Stimulated activated CD4-positive, alpha-beta T cell treated with anti-CD3 and anti-CD28 coated beads, Interleukin-12 subunit alpha, Interleukin-12 subunit beta, amount 100 ng/mL, for 48 hours (primary cell): ENCODE measurements at regions not wholly inside any gene's neighbourhood (a gene's known extent, or its start where the extent isn't known, plus 50 kb on each side); places are given as distances from the start of the nearest gene placed in this dataset.

ENCODE experiments used
- DNase-seq, 3 donors: peaks; one replicate each; pipeline ENCODE4 v3.0.0-alpha.2; 2020; ENCODE audit warnings: low read depth in 2 of 3, low spot score in 1 of 3

GRCh38 chr5:174358276-174358675 lies 312.8 kb downstream of the NSG2 start:
- no peak for DNase-seq

DNA sequence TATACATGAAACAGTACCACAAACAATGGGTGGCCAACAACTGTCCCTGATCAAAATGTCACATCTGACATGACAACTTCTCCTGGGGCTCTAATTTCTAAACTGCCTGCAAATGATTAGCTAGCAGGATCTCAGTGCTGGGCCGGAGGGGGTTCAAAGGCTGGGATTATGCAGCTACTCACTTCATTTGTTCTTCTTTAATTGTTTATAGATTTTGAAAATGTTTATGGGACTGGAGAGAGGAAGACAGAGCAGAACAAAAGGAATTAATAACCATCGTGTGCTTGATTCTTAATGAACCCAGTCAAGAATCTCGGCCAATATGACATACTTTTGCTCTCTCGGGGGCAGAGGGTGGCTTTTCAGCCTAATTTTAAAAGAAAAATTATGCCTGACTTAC lies 313.6 kb downstream of the NSG2 start:
- DNase-seq: no peak

DNA sequence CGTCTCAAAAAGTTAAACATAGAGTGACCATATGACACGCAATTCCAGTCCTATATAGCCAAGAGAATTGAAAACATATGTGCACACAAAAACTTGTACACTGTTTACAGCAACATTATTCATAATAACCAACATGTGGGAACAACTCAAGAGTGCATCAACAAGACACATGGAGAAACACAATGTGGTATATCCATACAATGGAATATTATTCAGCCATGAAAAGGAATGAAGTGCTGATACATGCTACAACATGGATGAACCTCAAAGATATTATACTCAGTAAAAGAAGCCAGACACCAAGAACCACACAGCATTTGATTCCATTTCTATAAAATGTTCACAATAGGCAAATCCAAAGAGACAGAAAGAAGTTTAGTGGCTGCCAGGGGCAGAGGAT lies 317.0 kb downstream of the NSG2 start:
- DNase-seq: no peak

GRCh38 chr5:174363934-174364333 lies 318.4 kb downstream of the NSG2 start:
- no peak for DNase-seq

- DNase-seq: no peak
These were observed 319.2 kb downstream of the NSG2 start for GRCh38 chr5:174364676-174365075.

GRCh38 chr5:174371600-174372094 lies 326.1 kb downstream of the NSG2 start:
- no peak for DNase-seq

- no peak for DNase-seq
These were observed 328.7 kb downstream of the NSG2 start for GRCh38 chr5:174374206-174374605.

DNA sequence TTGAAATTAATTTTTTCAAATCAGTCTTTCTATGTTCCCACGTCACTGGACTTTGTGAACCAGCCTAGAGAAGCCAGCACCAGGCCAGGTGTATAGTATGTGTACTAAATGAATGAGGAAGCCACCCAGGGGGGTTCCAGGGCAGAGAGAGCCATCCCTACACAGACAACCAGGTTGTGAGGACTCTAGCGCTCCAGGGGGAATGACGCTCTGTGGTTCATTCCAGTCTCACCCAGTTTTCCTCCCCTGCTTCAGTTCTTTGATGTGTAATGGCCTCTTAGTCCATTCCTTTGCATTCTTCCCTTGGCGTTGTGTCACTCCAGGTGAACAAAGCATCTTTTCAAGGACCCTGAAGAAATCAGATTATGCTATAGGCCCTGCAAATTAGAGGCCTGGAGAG lies 330.6 kb downstream of the NSG2 start:
- DNase-seq: no peak

DNA sequence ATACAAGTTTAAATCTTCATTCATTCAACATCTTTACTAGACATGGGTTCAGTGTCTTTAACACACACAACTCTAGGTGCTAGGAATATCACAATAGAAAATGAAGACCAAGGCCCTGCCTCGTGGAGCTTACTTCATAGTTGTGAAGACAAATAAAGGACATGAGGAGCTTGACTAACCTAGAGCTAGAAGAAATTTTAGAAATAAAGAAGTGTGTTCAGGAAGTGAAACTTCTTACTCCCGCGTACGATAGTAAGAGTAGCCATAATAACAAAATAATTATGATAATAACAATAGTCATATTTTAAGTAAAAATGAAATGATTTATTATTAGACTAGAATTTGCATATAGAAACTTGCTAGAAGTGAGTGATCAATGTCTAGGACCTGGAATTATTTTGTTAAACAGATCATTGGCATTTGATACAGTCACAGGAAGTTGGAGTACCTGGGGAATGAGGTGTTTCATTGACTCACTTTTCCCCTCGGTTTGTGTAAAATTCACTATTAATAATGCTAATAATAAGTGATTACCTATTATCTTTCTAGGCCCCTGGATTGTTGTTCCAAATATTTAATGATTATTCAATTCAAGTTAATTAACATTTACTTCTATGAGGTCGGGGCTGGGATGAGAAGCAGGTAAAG lies 331.3 kb downstream of the NSG2 start:
- no peak for DNase-seq

GRCh38 chr5:174378121-174378874 lies 332.8 kb downstream of the NSG2 start:
- DNase-seq: no peak

GRCh38 chr5:174380311-174380710 lies 334.8 kb downstream of the NSG2 start:
- DNase-seq: no peak

DNA sequence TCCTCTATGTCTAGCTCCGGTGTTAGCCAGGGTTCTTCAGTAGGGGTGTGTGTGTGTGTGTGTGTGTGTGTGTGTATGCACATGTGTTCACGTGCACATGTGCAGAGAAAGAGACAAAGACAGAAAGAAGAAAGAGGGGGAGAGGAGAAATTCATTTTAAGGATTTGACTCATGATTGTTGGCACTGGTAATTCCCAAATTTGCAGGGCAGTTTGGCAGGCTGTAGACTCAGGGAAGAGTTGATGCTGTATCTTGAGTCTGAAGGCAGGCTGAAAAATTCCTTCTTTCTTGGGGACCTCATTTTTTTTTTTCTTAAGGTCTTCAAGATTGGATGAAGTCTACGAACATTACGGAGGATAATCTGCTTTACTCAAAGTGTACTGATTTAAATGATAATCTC lies 335.7 kb downstream of the NSG2 start:
- DNase-seq: no peak

DNA sequence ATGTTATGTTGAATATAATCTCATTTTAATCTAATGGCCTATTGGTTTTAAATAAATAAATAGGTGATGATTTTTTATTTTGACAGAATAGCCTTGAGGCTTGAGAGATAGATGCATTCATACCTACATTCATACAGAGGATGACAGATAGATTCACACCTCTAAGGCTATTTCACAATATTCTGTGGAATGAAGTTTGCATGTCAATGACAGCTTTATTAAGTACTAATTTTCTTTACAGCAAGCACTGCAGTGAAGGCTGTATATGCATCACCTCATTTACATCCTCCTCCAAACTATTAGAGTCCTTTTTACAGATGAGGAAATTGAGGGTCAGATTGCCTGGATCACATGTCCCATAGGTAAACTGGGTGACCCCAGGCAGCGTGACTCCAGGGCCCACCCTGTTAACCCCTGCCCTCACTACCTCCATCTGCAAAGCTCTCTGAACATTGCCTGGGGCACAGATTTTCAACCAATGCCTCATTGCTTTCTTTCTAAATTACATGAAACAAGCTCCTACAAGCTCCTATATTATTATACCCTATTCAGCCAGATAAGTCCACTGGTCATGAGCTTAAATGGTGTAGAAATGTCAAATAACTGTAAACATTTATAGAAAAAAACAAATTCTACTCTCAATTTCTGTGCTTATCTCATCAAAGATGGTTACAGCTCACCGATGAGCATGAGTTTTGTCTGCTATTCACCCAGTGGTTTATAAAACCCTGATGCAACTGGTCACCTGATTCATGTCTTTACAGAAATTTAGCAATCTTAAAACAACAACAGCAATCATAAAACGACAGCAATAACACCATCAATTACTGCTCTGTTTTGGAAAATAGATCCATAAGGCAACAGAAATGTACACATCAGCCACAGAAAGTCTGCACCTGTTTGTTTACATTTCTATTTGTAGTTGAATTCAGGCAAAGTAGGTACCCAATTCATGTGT lies 338.0 kb downstream of the NSG2 start:
- no peak for DNase-seq

DNA sequence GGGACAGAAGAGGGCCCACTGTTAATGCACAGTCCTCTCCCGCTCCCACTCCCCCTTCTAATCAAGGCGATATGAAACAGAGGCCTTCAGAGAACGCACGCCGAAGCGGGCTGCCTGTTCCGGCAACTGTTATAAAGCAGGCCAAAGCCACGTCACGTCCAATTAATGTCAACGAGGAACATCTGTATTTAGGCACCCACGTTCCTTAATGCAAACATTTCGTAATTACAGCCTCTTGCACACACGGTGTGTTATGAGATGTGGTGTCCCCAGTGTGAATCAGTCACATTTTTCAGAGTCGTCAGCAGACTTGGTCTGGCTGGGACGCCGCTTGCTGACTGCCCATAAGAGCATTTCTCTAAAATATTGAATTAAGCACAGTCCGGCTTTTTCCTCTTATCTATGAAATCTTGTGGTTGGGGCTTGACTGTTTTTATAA lies 339.0 kb downstream of the NSG2 start:
- no peak for DNase-seq

GRCh38 chr5:174386306-174386705 lies 338.1 kb upstream of the MSX2 start:
- no peak for DNase-seq

GRCh38 chr5:174386846-174387245 lies 337.5 kb upstream of the MSX2 start:
- DNase-seq: no peak

GRCh38 chr5:174387448-174387847 lies 336.9 kb upstream of the MSX2 start:
- DNase-seq: no peak

- no peak for DNase-seq
These were observed 331.5 kb upstream of the MSX2 start for GRCh38 chr5:174392892-174393291.

GRCh38 chr5:174396541-174396940 lies 327.8 kb upstream of the MSX2 start:
- DNase-seq: no peak

GRCh38 chr5:174397206-174397605 lies 327.2 kb upstream of the MSX2 start:
- no peak for DNase-seq

DNA sequence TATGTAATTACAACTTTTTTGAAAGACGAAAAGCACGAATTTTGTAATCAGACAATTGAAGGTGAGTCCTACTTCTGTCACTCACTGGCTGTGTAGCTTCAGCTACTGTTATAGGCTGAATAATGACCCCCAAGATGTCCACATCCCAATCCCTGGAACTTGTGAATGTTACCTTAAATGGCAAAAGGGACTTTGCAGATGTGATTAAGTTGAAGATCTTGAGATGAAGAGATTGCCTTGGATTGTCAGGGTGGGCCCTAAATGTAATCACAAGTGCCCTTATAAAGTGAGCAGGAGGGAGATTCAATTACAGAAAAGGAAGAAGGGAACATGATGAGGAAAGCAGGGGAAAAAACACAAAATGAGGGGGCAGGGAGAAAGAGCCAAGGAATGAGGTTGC lies 326.2 kb upstream of the MSX2 start:
- no peak for DNase-seq

- DNase-seq: no peak
These were observed 325.0 kb upstream of the MSX2 start for GRCh38 chr5:174399411-174399810.
